Activated CD4-positive, alpha-beta T cell treated with anti-CD3 and anti-CD28 coated beads, Interleukin-2, amount 50 U/mL, for 16 hours (primary cell): ENCODE measurements at regions not wholly inside any gene's neighbourhood (a gene's known extent, or its start where the extent isn't known, plus 50 kb on each side); places are given as distances from the start of the nearest gene placed in this dataset.

ENCODE experiments used
- DNase-seq: peaks from one replicate; pipeline ENCODE4 v3.0.0-alpha.2; 2020

DNA sequence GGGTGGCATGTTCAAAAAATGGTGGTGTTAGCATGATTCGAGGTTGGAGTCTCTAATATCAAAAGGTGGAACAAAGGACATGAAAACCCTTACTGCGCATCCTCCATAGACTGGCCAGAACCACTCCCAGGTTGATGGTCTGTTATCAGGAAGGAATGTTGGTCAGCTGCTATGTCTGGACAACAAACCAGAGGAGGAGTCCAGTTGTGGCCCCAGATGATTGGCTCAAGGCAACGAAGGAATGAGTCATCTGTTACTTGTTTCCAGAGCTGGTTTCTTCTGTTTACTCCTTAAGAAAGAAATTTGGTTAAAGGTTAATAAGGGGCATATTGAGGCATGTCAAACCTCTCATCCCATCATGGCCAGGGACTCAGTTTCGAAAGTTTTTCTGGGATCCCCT, 56.8 kb upstream of the GRIA4 start:
- DNase-seq = no peak

- DNase-seq = no peak
These were observed 61.5 kb upstream of the GRIA4 start for GRCh38 chr11:105548359-105548758.

GRCh38 chr11:105538588-105538987, 71.3 kb upstream of the GRIA4 start:
- no peak for DNase-seq

DNA sequence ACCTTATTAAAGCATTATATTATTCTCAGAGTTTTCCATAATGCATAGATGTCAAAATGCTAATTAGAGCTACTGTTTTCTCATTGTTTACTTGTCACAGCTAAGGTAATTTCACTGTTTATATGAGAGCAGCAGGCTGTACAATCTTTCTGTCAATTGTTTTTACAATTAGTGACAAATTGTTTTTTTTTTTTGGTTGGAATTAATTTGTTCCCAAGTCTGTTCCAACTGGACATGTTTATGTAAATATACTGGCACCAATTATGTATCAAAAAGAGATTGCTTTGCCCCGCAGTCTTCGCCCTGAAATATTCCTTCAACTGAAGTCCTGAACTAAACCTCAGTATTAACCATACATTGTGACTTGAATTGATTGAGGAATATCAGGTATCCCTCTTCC, 72.3 kb upstream of the GRIA4 start:
- no peak for DNase-seq

DNA sequence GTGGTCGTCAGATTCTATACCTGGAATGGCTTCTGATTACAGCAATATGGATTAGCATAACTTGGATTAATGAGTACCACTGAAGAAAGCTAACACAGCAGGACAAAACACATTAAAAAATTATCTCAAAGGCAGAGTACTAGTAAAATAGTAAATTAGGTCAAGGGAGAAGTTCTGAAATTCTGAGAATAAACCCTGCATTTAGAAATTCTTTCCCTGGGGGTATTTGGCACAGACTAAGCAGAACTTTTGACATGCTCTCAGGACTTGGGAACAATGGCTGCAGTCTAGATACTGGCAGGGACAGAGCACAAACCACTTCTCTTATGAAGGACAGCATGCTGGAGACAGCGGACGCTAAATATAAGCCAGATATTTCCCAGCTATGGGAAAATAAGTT, 85.6 kb upstream of the GRIA4 start:
- no peak for DNase-seq

DNA sequence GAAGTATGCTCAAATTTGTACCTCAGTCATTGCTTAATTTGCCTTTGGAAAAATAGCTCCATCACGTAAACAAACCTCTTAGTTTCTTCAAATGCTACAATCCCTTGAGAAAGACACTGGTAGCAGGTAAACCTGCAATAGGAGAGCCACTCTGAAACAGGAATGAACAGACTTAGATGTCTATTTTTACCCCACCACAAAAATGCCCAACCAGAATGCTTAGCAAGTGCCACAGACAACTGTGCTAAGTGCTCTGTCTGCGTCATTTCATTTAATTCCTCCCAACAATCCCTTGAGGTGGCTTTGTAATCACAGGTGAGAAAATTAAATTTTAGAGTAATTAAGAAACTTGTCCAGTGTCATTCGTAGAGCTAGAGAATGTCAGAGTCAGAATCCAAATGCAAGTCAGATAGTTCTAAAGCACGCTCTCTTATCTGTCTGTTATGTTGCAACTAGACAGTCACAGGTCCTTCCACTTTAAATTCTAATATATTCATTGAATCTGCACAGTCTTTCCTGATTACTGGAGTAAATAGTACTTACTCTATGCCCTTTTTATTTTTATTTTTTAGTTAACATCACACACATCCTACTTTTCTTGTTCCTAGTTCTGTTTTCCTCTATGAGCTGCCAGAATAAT, 89.0 kb upstream of the GRIA4 start:
- DNase-seq = no peak

- DNase-seq = no peak
These were observed 102.2 kb upstream of the GRIA4 start for GRCh38 chr11:105507496-105508254.

DNA sequence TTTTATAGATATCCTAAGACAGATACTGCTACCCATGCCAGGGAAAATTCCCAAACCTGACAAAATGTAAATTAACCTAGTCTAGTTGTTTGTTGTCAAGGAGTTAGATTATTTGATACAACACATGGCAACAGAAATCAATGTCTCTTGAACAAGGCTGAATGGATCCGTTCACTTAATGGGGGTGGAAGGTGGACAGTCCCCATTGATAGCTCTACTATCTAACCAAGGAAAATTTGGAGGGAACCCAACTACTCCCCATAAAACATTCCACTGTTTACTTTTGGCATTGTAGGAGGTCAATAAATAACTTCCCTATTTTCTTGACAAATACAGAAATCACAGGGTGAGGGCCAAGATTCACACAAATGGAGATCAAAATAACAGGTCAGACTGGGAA, 117.9 kb upstream of the GRIA4 start:
- DNase-seq = no peak

DNA sequence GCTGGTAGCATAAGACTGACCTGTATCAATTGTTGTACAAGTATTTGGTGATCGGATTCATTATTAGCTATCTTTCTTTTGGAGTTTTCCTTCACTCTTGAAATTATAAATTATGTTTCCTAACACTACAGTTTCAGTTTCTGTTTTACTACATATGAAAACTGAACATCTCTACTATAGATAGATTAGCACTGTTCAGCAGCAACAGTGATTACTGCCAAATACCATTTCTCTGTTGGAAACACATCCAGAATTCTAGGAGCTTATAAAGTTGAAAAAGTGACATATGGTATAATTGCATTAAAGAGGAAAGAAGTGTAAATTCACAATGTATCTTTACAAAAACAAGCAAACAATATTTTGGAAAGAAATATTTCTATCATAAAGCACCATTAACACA, 118.5 kb upstream of the GRIA4 start:
- DNase-seq = no peak

- DNase-seq = no peak
These were observed 119.5 kb upstream of the GRIA4 start for GRCh38 chr11:105490333-105490732.

- no peak for DNase-seq
These were observed 120.4 kb upstream of the GRIA4 start for GRCh38 chr11:105489446-105489845.

DNA sequence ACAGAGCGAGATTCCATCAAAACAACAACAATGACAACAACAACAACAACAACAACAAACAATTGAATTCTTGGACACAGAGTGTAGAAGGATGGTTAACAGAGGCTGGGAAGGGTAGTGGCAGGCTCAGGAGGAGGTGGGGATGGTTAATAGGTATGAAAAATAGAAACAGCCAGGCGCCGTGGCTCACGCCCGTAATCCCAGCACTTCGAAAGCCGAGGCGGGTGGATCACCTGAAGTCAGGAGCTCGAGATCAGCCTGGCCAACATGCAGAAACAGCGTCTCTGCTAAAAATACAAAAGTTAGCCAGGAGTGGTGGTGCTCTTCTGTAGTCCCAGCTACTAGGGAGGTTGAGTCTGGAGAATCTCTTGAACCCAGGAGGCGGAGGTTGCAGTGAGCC, 122.9 kb upstream of the GRIA4 start:
- DNase-seq = no peak

DNA sequence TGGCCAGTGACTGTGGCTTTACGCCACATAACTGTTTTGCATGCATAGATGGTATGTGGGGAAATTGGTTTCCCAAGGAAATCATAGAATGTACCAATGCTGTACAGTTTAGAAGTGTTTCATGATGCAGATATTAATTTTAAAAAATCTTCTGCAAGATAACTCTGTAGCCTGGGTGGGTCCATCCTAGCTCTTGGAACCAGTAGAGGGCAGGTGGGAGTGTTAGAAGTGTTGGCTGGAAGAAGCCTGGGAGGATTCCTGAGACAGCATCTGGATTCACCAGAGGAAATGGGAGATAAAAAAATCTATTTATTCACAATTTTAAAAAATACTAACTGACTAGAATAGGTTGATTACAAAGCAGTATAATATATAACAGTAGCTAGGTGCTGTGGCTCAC, 139.9 kb upstream of the GRIA4 start:
- no peak for DNase-seq

DNA sequence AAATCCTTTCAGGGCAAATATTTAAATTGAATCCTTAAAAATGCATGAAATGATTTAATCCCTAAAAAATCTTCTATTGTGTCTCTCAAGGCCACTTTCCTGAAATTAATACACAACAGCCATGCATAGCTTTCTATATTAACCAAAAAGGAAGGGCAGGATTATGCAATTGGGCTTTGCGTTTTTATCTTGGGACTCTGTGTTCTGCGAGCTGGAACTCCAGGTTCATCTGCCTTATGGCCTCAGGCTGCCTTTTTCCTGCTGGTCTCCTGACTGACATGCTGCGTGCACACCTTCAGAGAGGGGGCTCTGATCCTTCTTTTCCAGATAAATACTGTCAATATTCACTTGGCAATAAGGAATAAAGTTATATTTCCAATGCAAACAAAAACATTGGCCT, 141.7 kb upstream of the GRIA4 start:
- no peak for DNase-seq

DNA sequence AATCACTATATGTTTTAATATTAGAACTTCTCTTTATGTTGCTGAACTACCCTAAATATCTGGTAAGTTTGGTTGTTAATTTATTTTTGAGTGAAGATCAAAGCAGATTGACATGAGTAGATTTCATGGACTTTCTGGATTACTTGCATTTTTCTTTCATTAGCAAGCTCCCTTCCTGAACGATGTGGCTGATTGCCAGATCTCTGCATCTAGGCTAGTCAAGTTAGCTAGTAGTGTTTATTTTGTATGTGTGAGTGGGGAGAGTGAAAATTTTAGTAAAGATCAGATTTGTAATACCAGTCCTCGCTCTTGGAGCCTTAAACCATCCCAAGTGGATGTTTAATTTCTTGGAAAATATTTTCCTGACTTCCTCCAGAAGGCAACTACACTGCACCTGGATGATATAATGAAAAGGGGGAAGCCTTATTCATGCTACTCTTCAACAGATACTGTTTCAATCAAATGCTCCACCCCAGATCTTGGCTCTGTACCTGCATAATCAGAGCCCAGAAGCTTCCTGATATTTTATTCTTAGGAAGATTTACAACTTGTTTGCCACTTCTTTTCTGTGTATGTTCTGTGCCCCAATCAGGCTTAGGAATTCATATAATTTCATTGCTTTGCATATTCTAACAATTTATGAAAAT, 143.2 kb upstream of the GRIA4 start:
- DNase-seq = no peak

- DNase-seq = no peak
These were observed 151.8 kb upstream of the GRIA4 start for GRCh38 chr11:105458071-105458470.

DNA sequence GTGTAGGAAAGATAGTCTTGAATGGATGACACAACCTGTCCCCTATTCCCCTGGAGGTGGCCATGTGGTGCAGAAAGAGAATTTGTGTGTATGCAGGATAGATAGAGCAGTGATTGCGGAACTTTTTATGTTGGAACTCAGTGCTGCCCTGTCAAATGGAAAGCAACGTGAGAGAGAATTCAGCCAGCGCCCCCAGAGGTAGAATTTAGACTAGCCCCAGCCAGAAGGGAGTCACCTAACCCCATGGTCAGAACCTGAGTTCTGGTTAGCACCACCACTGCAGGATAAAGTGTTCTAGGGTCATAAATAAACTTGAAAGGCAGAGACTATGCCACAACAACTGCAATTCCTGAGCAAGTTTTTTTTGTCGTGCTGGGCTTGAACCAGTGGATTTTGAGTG, 152.9 kb upstream of the GRIA4 start:
- DNase-seq = no peak

GRCh38 chr11:105449100-105449734, 160.7 kb upstream of the GRIA4 start:
- DNase-seq = no peak

DNA sequence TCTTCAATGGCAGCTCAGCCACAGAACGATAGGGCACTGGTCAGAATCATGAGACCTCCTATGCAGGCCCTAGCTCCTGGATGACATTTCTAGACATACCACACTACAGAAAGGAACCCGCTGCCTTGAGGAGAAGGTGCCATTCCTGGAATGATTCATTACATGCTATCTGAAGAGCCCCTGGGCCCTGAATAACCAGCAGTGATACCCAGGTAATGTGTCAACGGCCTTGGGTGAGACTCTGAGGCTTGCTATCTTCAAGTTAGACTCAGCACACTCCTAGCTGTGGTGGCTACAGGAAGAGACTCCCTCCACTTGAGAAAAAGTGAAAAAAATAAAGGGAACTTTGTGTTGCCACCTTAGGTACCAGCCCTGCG, 161.2 kb upstream of the GRIA4 start:
- peak; percentile 31 for DNase-seq

- DNase-seq = peak; percentile 45
These were observed 161.8 kb upstream of the GRIA4 start for GRCh38 chr11:105447936-105448702.

DNA sequence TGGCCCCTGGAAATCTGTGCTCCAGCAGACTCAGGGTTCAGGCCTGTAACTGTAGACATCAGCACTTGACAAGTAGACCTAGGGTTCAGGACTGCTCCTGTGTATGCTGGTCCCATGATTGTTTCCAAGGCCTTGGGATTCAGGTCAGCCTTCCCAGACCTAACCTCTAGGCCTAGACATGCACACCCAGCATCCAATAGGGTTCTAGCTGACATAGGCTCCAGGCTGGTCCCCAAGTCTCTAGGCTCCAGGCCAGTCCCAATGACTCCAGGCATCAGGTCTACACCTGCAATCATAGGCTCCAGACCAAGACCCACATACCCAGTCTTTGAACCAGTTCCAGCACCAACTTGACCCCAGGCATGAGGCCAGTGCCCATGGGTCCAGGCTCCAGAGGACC, 166.2 kb upstream of the GRIA4 start:
- DNase-seq = no peak

GRCh38 chr11:105432241-105432995, 177.5 kb upstream of the GRIA4 start:
- no peak for DNase-seq
